Breast epithelium (tissue), 4 donors: ENCODE measurements at regions not wholly inside any gene's neighbourhood (a gene's known extent, or its start where the extent isn't known, plus 50 kb on each side); places are given as distances from the start of the nearest gene placed in this dataset.

Experiments
- DNase-seq, 2 donors: peaks; one replicate each; pipeline ENCODE4 v3.0.0-alpha.2; 2019; ENCODE audit warnings: low spot score in 2 of 2
- H3K27ac ChIP-seq, 2 donors: fragments of 200-600 bp; sonication (generic) in 1 of 2; one replicate each; pipeline ENCODE4 v1.5.1; 2016 to 2019; ENCODE audit warnings: mild to moderate bottlenecking in 1 of 2
- H3K27me3 ChIP-seq, 2 donors: fragments of 200-600 bp; sonication (generic) in 1 of 2; one replicate each; pipeline versions ENCODE4 v1.5.1 to v1.6.0; 2017 to 2019; ENCODE audit warnings: control low read depth in 1 of 2, mild to moderate bottlenecking in 1 of 2
- H3K36me3 ChIP-seq: fragments of 200-600 bp; one replicate; pipeline ENCODE4 v1.5.1; 2019
- H3K4me1 ChIP-seq, 2 donors: fragments of 200-600 bp; sonication (generic); one replicate each; pipeline ENCODE4 v1.5.1; 2016 to 2019; ENCODE audit warnings: control low read depth in 1 of 2
- H3K4me3 ChIP-seq, 3 donors: fragments of 200-600 bp; sonication (generic); 1 replicate in 2 of 3; 2 replicates in 1 of 3; pipeline ENCODE4 v1.5.1; 2016 to 2019; ENCODE audit warnings: mild to moderate bottlenecking in 3 of 3, moderate library complexity in 2 of 3
- H3K9me3 ChIP-seq, 2 donors: fragments of 200-600 bp; sonication (generic) in 1 of 2; one replicate each; pipeline ENCODE4 v1.5.1; 2016 to 2019; ENCODE audit warnings: control low read depth in 1 of 2
- POLR2A ChIP-seq: fragments of 450-650 bp; IDR thresholded peaks from one replicate; pipeline ENCODE4 v1.6.1; 2016; ENCODE audit warnings: antibody characterized with exemption, mild to moderate bottlenecking, moderate library complexity
- POLR2AphosphoS5 ChIP-seq, 3 donors: sonication (generic); formaldehyde crosslinking; IDR thresholded peaks; one replicate each; pipeline ENCODE4 v1.6.1; 2017; ENCODE audit warnings: antibody characterized with exemption in 3 of 3
- intact Hi-C: fragments of 100-400 bp; cut with DNase I; formaldehyde crosslinking; loops from one replicate; pipeline ENCODE4 v1.15.1; 2023; ENCODE audit warnings: low total_unique reads
- TF ChIP-seq, protein P1 (sequence below), 3 donors: fragments of 450-650 bp; IDR thresholded peaks; one replicate each; pipeline ENCODE4 v1.5.1; 2016 to 2017; ENCODE audit warnings: antibody characterized with exemption in 3 of 3, mild to moderate bottlenecking in 3 of 3, moderate library complexity in 3 of 3

DNA sequence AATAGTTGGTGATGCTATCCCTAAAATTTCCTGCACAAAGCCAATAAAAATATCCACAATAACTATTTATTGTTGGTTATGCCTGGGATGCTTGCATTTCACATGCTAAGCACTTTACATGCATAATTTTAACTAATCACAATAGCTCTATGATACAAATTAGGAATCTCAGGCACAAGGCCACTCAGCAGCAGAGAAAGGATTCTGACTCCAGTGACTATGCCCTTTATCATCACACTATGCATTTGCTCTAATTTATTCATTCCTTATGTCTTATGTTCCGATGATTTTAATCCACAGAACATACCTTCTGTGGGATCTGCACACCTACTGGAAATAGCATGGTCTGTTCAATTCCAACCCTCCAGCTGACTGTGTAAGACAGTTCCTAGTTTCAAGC, 476.1 kb downstream of the TMEM232 start:
- Histone ChIP-seq H3K36me3 (no peaks in the 10 kb centered on the region), H3K9me3 (no peaks in the 10 kb centered on the region), H3K4me1 (no peaks in the 10 kb centered on the region), H3K4me3 (no peak overlapping the region), H3K27ac (no peak overlapping the region), H3K27me3 (no peaks in the 10 kb centered on the region)
- DNase-seq = no peak
- intact Hi-C loops = no loop called here
- TF ChIP-seq, protein P1, sequence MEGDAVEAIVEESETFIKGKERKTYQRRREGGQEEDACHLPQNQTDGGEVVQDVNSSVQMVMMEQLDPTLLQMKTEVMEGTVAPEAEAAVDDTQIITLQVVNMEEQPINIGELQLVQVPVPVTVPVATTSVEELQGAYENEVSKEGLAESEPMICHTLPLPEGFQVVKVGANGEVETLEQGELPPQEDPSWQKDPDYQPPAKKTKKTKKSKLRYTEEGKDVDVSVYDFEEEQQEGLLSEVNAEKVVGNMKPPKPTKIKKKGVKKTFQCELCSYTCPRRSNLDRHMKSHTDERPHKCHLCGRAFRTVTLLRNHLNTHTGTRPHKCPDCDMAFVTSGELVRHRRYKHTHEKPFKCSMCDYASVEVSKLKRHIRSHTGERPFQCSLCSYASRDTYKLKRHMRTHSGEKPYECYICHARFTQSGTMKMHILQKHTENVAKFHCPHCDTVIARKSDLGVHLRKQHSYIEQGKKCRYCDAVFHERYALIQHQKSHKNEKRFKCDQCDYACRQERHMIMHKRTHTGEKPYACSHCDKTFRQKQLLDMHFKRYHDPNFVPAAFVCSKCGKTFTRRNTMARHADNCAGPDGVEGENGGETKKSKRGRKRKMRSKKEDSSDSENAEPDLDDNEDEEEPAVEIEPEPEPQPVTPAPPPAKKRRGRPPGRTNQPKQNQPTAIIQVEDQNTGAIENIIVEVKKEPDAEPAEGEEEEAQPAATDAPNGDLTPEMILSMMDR (IDR thresholded peaks at IDR 0.05) = no peak
- TF ChIP-seq POLR2AphosphoS5 (IDR thresholded peaks at IDR 0.05) (no peak), POLR2A (no peak)

DNA sequence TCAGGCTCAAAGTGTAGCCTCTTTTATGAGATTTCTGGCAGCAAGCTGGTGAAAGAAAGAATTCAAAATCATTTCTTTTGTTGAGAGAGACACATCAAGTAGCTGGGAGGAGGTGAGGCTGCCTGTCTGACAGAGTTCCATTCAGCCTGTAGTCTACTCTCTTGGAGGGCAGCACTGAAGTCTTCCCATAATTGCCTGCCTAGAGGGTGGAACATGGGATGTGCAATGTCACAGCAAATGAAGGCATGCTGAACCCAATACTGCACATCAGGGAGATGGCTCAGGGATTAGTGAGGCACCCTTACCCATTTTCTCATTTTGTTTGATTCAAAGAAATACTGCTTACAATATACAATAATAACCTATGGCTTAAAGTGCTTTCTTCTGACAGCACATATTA, 475.7 kb downstream of the TMEM232 start:
- no peak for DNase-seq
- Histone ChIP-seq H3K36me3 (no peaks in the 10 kb centered on the region), H3K4me1 (no peaks in the 10 kb centered on the region), H3K4me3 (no peak overlapping the region), H3K27ac (no peak overlapping the region), H3K9me3 (no peaks in the 10 kb centered on the region), H3K27me3 (no peaks in the 10 kb centered on the region)
- intact Hi-C loops = no loop called here
- no peak for TF ChIP-seq POLR2AphosphoS5 (IDR thresholded peaks at IDR 0.05)
- TF ChIP-seq, protein P1 (IDR thresholded peaks at IDR 0.05) = no peak
- no peak for TF ChIP-seq POLR2A

DNA sequence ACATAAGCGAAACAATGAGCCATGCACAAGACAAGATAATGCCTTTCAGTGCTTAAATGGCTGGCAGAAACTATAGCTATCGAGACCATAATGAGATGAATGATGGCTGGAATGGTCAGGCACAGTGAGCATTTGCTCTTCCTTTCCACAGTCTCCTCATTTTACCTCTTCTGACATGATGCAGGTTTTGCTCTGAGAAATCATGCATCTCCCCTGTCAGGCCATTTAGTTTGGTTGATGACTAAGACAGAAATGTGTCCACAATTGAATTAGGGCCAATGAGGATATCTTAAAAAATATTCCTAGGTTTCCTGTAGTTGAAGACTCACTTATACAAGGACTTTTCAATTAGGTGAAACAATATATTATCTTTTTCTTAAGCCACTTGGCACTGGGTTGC, 475.1 kb downstream of the TMEM232 start:
- intact Hi-C loops = no loop called here
- TF ChIP-seq, protein P1 (IDR thresholded peaks at IDR 0.05) = no peak
- no peak for TF ChIP-seq POLR2A
- TF ChIP-seq POLR2AphosphoS5 (IDR thresholded peaks at IDR 0.05) = no peak
- Histone ChIP-seq H3K4me1 (no peaks in the 10 kb centered on the region), H3K9me3 (no peaks in the 10 kb centered on the region), H3K4me3 (no peak overlapping the region), H3K36me3 (no peaks in the 10 kb centered on the region), H3K27me3 (no peaks in the 10 kb centered on the region), H3K27ac (no peak overlapping the region)
- DNase-seq = no peak

DNA sequence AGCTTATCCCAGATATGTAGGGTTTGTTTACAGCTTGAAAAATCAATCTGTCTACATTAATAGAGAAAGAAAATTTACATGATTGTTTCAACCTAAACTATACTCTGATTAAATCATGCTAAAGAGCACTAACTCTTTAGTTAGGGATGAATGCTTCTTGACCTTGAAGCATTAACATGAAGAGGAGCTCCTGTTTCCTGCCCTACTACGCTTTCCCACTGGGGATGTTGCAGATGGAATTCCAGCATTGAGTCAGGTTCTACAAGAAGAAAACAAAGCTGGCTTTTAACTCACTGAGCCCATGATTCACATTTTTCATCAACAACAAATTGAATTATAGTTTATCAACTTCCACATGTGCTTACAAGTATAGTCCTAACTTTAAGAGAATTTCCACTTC, 471.3 kb downstream of the TMEM232 start:
- Histone ChIP-seq H3K9me3 (no peaks in the 10 kb centered on the region), H3K36me3 (no peaks in the 10 kb centered on the region), H3K4me3 (no peak overlapping the region), H3K4me1 (no peaks in the 10 kb centered on the region), H3K27me3 (no peaks in the 10 kb centered on the region), H3K27ac (no peak overlapping the region)
- intact Hi-C loops = no loop called here
- TF ChIP-seq, protein P1 (IDR thresholded peaks at IDR 0.05) = no peak
- TF ChIP-seq POLR2AphosphoS5 (IDR thresholded peaks at IDR 0.05) (no peak), POLR2A (no peak)
- DNase-seq = no peak

DNA sequence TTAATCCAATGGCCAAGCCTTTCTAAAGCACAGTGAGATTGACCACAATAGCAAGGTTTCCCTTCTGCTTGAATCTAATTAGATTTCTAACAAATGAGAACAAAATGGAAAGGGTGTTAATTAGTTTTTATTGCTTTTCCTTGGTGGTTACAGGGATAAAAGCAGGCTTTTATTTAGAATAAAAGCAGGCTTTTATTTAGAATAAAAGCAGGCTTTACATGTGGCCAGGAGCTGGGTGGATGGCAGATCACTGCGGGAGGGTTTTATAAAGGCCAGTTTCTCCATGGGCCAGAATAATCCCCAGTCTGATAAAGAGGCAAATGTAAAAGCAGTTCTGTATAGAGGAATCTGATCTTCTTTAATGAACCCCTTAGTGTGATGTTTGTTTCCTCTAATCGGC, 470.2 kb downstream of the TMEM232 start:
- Histone ChIP-seq H3K27me3 (no peaks in the 10 kb centered on the region), H3K9me3 (no peaks in the 10 kb centered on the region), H3K36me3 (no peaks in the 10 kb centered on the region), H3K4me1 (no peaks in the 10 kb centered on the region), H3K4me3 (no peak overlapping the region), H3K27ac (no peak overlapping the region)
- TF ChIP-seq POLR2AphosphoS5 (IDR thresholded peaks at IDR 0.05) (no peak), POLR2A (no peak)
- TF ChIP-seq, protein P1 (IDR thresholded peaks at IDR 0.05) = no peak
- DNase-seq = no peak
- intact Hi-C loops = no loop called here
